ENCODE measurements at regions not wholly inside any gene's neighbourhood (a gene's known extent, or its start where the extent isn't known, plus 50 kb on each side); places are given as distances from the start of the nearest gene placed in this dataset.
"Not testable (repeated sequence)": the region's sequence is repeated elsewhere in the genome, so short reads cannot be mapped to it uniquely, and the experiment has no call there.

DNA sequence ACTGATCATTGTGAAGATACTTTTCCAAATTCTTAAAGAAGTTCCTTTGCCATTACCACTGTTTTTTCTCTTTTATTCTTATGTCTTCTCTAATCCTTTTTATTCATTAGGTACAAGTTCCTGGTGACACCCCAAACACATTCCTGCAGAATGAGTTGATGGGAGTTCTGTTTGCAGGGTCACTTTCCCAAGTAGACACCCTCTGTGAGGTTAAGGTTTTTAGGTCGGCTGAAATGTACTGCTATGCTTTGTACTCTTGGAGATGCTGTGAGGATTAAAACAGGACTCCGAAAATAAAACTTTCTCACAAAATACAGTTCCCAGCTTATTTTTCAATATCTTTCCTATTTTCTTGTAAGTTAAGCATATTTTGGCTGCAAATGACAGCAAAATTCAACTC is 143.3 kb upstream of the TLE4 start:
- Histone ChIP-seq H3K36me3 (no peaks in the 10 kb centered on the region), H3K9me3 (no peaks in the 10 kb centered on the region), H3K27ac (no peak overlapping the region), H3K4me1 (no peaks in the 10 kb centered on the region), H3K4me3 (no peak overlapping the region), H3K27me3 (no peaks in the 10 kb centered on the region)
- TF ChIP-seq POLR2A (IDR thresholded peaks at IDR 0.05), result no peak
- TF ChIP-seq, protein P1, sequence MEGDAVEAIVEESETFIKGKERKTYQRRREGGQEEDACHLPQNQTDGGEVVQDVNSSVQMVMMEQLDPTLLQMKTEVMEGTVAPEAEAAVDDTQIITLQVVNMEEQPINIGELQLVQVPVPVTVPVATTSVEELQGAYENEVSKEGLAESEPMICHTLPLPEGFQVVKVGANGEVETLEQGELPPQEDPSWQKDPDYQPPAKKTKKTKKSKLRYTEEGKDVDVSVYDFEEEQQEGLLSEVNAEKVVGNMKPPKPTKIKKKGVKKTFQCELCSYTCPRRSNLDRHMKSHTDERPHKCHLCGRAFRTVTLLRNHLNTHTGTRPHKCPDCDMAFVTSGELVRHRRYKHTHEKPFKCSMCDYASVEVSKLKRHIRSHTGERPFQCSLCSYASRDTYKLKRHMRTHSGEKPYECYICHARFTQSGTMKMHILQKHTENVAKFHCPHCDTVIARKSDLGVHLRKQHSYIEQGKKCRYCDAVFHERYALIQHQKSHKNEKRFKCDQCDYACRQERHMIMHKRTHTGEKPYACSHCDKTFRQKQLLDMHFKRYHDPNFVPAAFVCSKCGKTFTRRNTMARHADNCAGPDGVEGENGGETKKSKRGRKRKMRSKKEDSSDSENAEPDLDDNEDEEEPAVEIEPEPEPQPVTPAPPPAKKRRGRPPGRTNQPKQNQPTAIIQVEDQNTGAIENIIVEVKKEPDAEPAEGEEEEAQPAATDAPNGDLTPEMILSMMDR (IDR thresholded peaks at IDR 0.05), result no peak
- no peak for DNase-seq
- intact Hi-C loops (cut with DNase I; ENCODE audit: low total_unique reads), result no loop called here

DNA sequence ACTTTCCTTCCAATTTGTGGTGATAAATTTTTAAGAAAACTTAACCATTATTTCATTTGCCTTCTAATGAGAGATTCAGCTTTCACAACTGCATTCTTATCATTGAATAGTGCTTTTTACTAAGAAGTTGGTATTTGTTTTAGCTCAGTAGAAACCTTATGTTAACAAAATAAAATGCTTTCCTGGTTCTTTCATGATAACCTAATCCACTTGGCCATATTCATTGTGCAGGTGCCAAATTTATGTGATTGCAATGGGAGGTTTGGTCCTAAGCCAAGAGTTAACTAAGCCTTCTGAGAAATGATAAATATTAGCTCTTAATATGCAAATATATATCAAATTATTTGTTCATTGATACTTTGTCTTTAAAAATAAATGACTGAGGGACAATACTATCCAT is 141.1 kb upstream of the TLE4 start:
- TF ChIP-seq, protein P1 (IDR thresholded peaks at IDR 0.05), result no peak
- intact Hi-C loops (cut with DNase I; ENCODE audit: low total_unique reads), result no loop called here
- H3K36me3 ChIP-seq, result no peaks in the 10 kb centered on the region
- no peak for DNase-seq
- H3K27me3 ChIP-seq, result no peaks in the 10 kb centered on the region
- H3K9me3 ChIP-seq, result no peaks in the 10 kb centered on the region
- H3K4me1 ChIP-seq, result no peaks in the 10 kb centered on the region
- H3K27ac ChIP-seq, result no peak overlapping the region
- H3K4me3 ChIP-seq, result no peak overlapping the region

DNA sequence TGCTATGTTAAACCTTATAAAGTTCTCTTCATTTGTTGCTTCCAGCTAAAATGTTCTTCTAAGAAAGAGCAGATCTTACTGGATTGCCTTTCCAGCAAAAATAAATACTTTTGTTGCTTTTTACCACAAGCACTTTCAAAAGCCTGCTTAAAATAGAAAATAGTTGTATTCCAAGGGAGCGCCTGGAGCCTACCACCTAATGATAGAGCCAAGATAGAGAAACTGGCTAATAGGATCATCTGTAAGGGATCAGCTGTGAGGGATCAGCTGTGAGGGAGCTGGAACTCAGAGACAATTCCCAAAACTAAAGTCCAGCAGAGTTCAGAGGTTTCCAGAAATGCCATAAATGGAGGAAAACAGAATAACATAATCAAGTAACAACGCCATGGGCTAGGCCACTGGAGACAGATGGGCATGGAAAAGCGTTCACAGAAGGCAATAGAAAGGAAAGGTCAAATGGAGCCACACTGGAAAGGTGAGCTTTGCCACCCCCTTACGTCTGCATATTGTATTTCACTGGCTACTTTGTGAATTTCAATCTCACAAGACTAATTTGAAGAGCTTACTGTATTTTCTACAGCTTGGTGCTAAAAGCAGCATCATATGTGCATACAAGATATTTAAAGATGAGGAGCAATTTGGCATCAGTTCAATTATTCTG is 140.6 kb upstream of the TLE4 start:
- no peak for DNase-seq
- H3K36me3 ChIP-seq, result no peaks in the 10 kb centered on the region
- H3K27ac ChIP-seq, result no peak overlapping the region
- no peaks in the 10 kb centered on the region for H3K27me3 ChIP-seq
- H3K4me3 ChIP-seq, result no peak overlapping the region
- TF ChIP-seq POLR2A (IDR thresholded peaks at IDR 0.05), result no peak
- TF ChIP-seq, protein P1 (IDR thresholded peaks at IDR 0.05), result no peak
- no peaks in the 10 kb centered on the region for H3K9me3 ChIP-seq
- intact Hi-C loops (cut with DNase I; ENCODE audit: low total_unique reads), result no loop called here
- no peaks in the 10 kb centered on the region for H3K4me1 ChIP-seq

DNA sequence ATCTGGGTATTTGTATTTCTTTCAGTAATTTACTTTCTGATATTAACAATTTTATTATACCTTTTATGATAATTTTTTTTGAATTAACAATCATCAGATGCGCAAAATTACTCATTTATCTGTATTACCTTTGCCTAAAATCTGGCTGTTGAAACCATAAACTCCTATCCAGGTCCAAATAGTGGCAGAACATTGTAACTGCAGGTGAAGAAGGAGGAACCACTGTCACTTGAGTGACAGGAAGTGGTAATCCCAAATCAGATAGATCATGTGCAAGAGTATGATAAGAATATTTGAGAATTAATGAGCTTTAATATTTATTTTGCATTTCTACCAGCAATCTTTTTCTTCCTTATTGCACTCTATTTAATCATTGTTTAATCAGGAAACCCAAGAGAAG is 139.3 kb upstream of the TLE4 start:
- TF ChIP-seq, protein P1 (IDR thresholded peaks at IDR 0.05), result no peak
- TF ChIP-seq POLR2A (IDR thresholded peaks at IDR 0.05), result no peak
- Histone ChIP-seq H3K4me1 (no peaks in the 10 kb centered on the region), H3K27me3 (no peaks in the 10 kb centered on the region), H3K36me3 (no peaks in the 10 kb centered on the region), H3K4me3 (no peak overlapping the region), H3K27ac (no peak overlapping the region), H3K9me3 (no peaks in the 10 kb centered on the region)
- intact Hi-C loops (cut with DNase I; ENCODE audit: low total_unique reads), result no loop called here
- no peak for DNase-seq

DNA sequence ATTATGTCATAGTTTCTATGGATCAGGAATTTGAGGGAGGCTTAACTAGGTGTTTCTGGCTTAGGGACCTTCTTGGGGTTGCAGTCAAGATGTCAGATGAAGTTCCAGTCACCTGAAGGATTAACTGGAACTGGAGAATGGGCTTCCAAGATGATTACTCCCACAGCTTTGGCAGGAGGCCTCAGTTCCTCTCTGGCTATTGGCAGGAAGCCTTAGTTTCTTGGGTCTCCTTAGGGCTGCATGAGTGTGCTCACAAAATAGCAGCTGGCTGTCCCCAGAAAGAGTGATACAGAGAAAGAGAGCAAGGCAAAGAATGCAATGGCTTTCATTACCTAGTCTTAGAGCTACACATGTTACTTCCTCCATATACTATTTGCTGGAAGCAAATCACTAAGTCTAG is 138.1 kb upstream of the TLE4 start:
- no peak for TF ChIP-seq POLR2A (IDR thresholded peaks at IDR 0.05)
- TF ChIP-seq, protein P1 (IDR thresholded peaks at IDR 0.05), result no peak
- Histone ChIP-seq H3K4me3 (no peak overlapping the region), H3K27me3 (no peaks in the 10 kb centered on the region), H3K27ac (no peak overlapping the region), H3K36me3 (no peaks in the 10 kb centered on the region), H3K4me1 (no peaks in the 10 kb centered on the region), H3K9me3 (no peaks in the 10 kb centered on the region)
- intact Hi-C loops (cut with DNase I; ENCODE audit: low total_unique reads), result no loop called here
- no peak for DNase-seq

DNA sequence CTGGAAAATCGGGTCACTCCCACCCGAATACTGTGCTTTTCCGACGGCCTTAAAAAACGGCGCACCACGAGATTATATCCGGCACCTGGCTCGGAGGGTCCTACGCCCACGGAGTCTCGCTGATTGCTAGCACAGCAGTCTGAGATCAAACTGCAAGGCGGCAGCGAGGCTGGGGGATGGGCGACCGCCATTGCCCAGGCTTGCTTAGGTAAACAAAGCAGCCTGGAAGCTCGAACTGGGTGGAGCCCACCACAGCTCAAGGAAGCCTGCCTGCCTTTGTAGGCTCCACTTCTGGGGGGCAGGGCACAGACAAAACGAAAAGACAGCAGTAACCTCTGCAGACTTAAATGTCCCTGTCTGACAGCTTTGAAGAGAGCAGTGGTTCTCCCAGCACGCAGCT is 132.5 kb upstream of the TLE4 start:
- H3K9me3 ChIP-seq; H3K4me1 ChIP-seq; H3K27me3 ChIP-seq; H3K4me3 ChIP-seq; H3K36me3 ChIP-seq; DNase-seq; intact Hi-C loops (cut with DNase I; ENCODE audit: low total_unique reads); H3K27ac ChIP-seq: not testable (repeated sequence)

Data from uterus (tissue), 3 donors.